Upper lobe of left lung (tissue), 6 donors: ENCODE measurements at regions not wholly inside any gene's neighbourhood (a gene's known extent, or its start where the extent isn't known, plus 50 kb on each side); places are given as distances from the start of the nearest gene placed in this dataset.

Experiments used
- ATAC-seq, 2 donors: fragments of 200-7000 bp; cut with Tn5 transposase; one replicate each; pipeline ENCODE4 v1.9.1; 2022; ENCODE audit warnings: mild to moderate bottlenecking in 2 of 2, moderate library complexity in 2 of 2; ENCODE audit not compliant: low FRiP score in 2 of 2
- DNase-seq, 2 donors: peaks; one replicate each; pipeline ENCODE4 v3.0.0-alpha.2; 2019 to 2020
- H3K27ac ChIP-seq, 4 donors: fragments of 200-600 bp; sonication (generic); one replicate each; pipeline ENCODE4 v1.5.1; 2016 to 2019
- H3K27me3 ChIP-seq, 4 donors: fragments of 200-600 bp; sonication (generic); one replicate each; pipeline ENCODE4 v1.5.1; 2017 to 2019
- H3K36me3 ChIP-seq, 4 donors: fragments of 200-600 bp; sonication (generic); one replicate each; pipeline ENCODE4 v1.5.1; 2016 to 2019
- H3K4me1 ChIP-seq, 4 donors: fragments of 200-600 bp; sonication (generic); one replicate each; pipeline ENCODE4 v1.5.1; 2018 to 2019
- H3K4me3 ChIP-seq, 4 donors: fragments of 200-600 bp; sonication (generic); one replicate each; pipeline ENCODE4 v1.5.1; 2017 to 2019; ENCODE audit warnings: mild to moderate bottlenecking in 2 of 4, moderate library complexity in 1 of 4
- H3K9me3 ChIP-seq, 4 donors: fragments of 200-600 bp; sonication (generic); one replicate each; pipeline ENCODE4 v1.5.1; 2018 to 2019
- EP300 ChIP-seq, 4 donors: sonication (generic); formaldehyde crosslinking; IDR thresholded peaks; one replicate each; pipeline ENCODE4 v1.5.1; 2017; ENCODE audit warnings: antibody characterized with exemption in 4 of 4, control low read depth in 2 of 4
- POLR2A ChIP-seq, 4 donors: fragments of 450-650 bp; IDR thresholded peaks; one replicate each; pipeline ENCODE4 v1.5.1; 2016 to 2017; ENCODE audit warnings: antibody characterized with exemption in 4 of 4, mild to moderate bottlenecking in 2 of 4
- POLR2AphosphoS5 ChIP-seq, 2 donors: sonication (generic); formaldehyde crosslinking; IDR thresholded peaks; one replicate each; pipeline ENCODE4 v1.5.1; 2017; ENCODE audit warnings: antibody characterized with exemption in 2 of 2
- WGBS, 2 donors: methylation state at CpG; one replicate each; pipeline ENCODE4 v1.1.5; 2017 to 2018; 5-methylcytosine and 5-hydroxymethylcytosine counted together
- TF ChIP-seq, protein P1 (sequence below), 6 experiments: fragments of 450-650 bp in 4 of 6; fragments of 200-600 bp in 2 of 6; sonication (generic) in 2 of 6; IDR thresholded peaks; one replicate each; pipeline ENCODE4 v1.5.1; 2016 to 2019; ENCODE audit warnings: antibody characterized with exemption in 6 of 6
- donor health status: DM: no; HTN: no; CAD: no; lungs with moderate emphysema.
- donor health status: DM: no; HTN: yes; CAD: no; lungs with severe emphysema.

DNA sequence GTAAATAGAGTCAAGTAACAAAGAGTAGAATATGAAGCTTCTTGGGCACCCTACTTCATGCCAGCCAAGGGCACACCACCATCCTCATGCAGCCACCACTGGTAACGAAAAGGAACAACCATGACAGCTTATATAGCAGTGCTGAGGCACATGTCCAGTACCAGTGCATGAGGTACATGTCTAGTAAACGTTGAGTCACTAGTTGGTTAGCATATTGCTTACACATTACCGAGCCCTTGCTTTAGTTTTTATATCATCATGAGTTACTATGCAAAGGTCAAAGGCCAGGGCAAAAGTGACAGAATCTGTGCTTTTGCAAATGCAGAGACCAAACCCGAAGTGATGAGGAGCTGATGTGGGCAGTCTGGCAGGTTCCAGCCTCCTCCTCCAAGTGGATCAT, 147.1 kb upstream of the MAP1B start:
- WGBS, 2 donors, result 79 to 90% methylated on average over 4 of the region's 4 CpGs

DNA sequence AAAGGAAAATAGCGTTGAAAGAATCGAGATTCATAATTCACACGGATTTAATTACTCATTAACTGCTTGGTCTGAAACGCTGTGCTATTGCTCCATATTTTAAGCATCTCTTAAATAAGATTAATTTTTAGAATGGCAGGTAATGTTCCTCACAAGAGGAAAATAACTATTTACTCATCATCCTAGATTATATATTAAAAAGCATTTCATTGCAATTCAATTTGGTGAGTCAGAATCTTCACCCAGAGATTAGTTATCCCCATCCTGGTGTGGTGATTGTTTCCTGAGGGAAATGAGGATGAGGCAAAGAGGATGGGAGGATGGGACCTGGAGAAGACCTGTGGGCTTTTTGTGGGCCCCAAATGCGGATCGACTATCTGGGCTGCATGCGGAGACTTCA, 145.5 kb upstream of the MAP1B start:
- H3K27ac ChIP-seq, result no peak overlapping the region
- H3K4me3 ChIP-seq, result no peak overlapping the region
- TF ChIP-seq EP300 (IDR thresholded peaks at IDR 0.05) (no peak), POLR2AphosphoS5 (IDR thresholded peaks at IDR 0.05) (no peak), POLR2A (IDR thresholded peaks at IDR 0.05) (no peak)
- TF ChIP-seq, protein P1, sequence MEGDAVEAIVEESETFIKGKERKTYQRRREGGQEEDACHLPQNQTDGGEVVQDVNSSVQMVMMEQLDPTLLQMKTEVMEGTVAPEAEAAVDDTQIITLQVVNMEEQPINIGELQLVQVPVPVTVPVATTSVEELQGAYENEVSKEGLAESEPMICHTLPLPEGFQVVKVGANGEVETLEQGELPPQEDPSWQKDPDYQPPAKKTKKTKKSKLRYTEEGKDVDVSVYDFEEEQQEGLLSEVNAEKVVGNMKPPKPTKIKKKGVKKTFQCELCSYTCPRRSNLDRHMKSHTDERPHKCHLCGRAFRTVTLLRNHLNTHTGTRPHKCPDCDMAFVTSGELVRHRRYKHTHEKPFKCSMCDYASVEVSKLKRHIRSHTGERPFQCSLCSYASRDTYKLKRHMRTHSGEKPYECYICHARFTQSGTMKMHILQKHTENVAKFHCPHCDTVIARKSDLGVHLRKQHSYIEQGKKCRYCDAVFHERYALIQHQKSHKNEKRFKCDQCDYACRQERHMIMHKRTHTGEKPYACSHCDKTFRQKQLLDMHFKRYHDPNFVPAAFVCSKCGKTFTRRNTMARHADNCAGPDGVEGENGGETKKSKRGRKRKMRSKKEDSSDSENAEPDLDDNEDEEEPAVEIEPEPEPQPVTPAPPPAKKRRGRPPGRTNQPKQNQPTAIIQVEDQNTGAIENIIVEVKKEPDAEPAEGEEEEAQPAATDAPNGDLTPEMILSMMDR (IDR thresholded peaks at IDR 0.05), result no peak
- H3K36me3 ChIP-seq, result no peaks in the 10 kb centered on the region
- H3K9me3 ChIP-seq, result no peaks in the 10 kb centered on the region
- ATAC-seq (no peak), DNase-seq (no peak)
- 90 to 93% methylated on average over 7 of the region's 7 CpGs for WGBS, 2 donors
- no peaks in the 10 kb centered on the region for H3K27me3 ChIP-seq
- H3K4me1 ChIP-seq, result no peaks in the 10 kb centered on the region

More for the DNA sequence above, 147.1 kb upstream of the MAP1B start:
- Histone ChIP-seq H3K27me3 (no peaks in the 10 kb centered on the region), H3K4me1 (no peaks in the 10 kb centered on the region), H3K27ac (no peak overlapping the region), H3K9me3 (no peaks in the 10 kb centered on the region), H3K36me3 (no peaks in the 10 kb centered on the region), H3K4me3 (no peak overlapping the region)
- no peak for TF ChIP-seq EP300 (IDR thresholded peaks at IDR 0.05)
- TF ChIP-seq, protein P1 (IDR thresholded peaks at IDR 0.05), result no peak
- no peak for TF ChIP-seq POLR2AphosphoS5 (IDR thresholded peaks at IDR 0.05)
- no peak for TF ChIP-seq POLR2A (IDR thresholded peaks at IDR 0.05)
- ATAC-seq (no peak), DNase-seq (no peak)

DNA sequence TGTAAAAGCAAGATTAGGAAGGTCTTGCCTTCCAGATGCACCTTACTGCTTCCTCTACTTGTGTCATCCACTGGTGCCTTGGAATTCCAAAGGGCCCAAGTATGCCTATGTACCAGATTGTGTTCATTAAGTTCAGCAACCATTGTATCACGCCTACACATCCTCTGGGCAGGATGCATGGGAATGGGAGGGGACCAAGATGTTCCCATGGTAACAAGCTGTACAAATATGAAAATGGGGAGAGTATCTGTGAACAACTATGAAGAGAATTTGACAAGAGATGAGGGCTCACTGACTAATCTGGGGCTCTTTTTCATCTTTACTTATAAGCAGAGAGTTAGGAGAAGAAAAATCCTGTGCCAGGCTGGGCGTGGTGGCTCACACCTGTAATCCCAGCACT, 137.8 kb upstream of the MAP1B start:
- TF ChIP-seq, protein P1 (IDR thresholded peaks at IDR 0.05), result no peak
- TF ChIP-seq EP300 (IDR thresholded peaks at IDR 0.05) (no peak), POLR2A (IDR thresholded peaks at IDR 0.05) (no peak), POLR2AphosphoS5 (IDR thresholded peaks at IDR 0.05) (no peak)
- DNase-seq (no peak), ATAC-seq (no peak)
- 73 to 77% methylated on average over 2 of the region's 2 CpGs for WGBS, 2 donors
- Histone ChIP-seq H3K27ac (no peak overlapping the region), H3K4me3 (no peak overlapping the region), H3K9me3 (no peaks in the 10 kb centered on the region), H3K27me3 (no peaks in the 10 kb centered on the region), H3K36me3 (no peaks in the 10 kb centered on the region), H3K4me1 (peaks cover 0 to 4% (median 0%) of the 10 kb centered on the region in 4 donors)

DNA sequence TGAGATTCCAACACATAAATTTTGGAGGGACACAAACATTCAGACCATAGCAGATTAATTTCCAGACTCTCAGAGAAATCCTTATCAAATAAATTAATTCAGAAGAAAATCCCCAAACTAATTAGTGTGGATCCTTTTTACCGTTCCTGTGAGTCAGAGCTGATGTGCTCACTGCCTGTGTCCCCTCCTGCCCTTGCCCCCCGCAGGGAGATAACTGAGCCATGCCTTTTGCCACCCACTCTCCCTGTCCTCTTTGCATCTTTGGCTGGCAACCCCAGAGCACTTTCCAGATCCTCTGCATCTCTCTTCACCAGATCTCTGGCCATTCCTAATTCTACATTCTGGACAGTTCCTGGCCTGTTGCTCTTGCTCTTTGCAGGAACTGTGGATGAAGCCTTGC, 135.4 kb upstream of the MAP1B start:
- WGBS, 2 donors, result 77 to 81% methylated on average over 2 of the region's 2 CpGs

More for the DNA sequence above, 135.4 kb upstream of the MAP1B start:
- DNase-seq, result no peak
- Histone ChIP-seq H3K27me3 (no peaks in the 10 kb centered on the region), H3K36me3 (no peaks in the 10 kb centered on the region), H3K4me3 (no peak overlapping the region), H3K4me1 (peaks cover 0 to 6% (median 0%) of the 10 kb centered on the region in 4 donors), H3K9me3 (no peaks in the 10 kb centered on the region), H3K27ac (no peak overlapping the region)
- no peak for TF ChIP-seq POLR2AphosphoS5 (IDR thresholded peaks at IDR 0.05)
- TF ChIP-seq, protein P1 (IDR thresholded peaks at IDR 0.05), result no peak
- TF ChIP-seq EP300 (IDR thresholded peaks at IDR 0.05), result no peak
- no peak for TF ChIP-seq POLR2A (IDR thresholded peaks at IDR 0.05)
- no peak for ATAC-seq
